NCI-H510A (cell line): ENCODE measurements at regions not wholly inside any gene's neighbourhood (a gene's known extent, or its start where the extent isn't known, plus 50 kb on each side); places are given as distances from the start of the nearest gene placed in this dataset.

Experiments used
- DNase-seq: peaks from one replicate; lab custom pipeline; 2025; lab: John Stamatoyannopoulos, UW

DNA sequence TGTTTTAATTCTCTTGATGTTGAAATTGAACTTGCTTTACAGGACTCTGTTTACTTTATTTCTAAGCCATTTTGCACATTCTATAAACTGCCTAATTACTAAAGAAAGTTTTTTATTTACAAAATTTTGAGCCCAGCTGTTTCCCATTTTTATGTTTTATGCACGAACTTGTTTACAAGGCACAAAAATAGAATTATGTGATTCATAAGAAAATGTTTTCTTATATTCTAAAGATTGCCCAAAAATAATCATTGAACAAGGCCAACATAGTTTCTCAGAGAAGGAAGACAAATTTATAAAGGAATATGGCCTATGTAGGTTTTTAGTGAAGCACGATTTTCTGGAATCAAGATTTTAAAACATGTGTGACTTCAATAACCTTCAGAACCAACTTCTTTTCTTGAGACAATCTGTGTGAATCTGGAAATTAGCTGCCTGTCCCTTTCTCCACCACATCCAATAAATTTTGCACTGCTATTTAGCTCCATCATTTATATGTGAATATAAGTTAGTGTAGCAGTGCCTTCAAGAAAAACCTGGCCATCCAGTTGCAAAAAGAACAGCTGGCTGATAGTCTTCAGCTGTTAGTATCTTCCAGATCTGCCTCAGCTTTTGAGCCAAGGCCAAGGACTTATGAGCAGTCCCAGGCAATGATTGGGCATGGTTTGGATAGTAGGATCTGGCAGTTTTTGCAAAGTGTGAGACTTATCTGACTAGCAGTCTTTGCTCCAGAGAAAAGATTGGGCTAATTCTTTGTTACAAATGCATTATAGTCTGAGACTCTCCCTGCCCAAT, 253.2 kb upstream of the COL3A1 start:
- no peak for DNase-seq

DNA sequence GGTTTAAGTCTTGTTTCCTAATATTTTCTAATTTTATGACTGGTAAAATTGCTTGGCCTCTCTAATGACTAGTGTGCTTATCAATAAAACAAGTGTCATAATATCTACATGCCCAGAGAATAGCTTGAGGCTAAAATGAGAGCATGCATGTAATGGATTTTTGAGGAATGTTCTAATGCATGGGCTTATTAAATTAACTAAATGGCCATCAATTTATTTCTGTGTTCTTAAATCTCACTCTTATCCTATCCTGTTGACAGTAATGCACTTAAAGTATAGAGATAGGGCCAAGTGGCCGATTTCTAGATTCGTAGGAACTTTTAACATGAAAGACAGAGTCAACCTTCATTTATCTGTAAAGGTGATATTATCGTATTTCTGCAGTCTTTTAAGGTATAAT, 252.4 kb upstream of the COL3A1 start:
- no peak for DNase-seq

DNA sequence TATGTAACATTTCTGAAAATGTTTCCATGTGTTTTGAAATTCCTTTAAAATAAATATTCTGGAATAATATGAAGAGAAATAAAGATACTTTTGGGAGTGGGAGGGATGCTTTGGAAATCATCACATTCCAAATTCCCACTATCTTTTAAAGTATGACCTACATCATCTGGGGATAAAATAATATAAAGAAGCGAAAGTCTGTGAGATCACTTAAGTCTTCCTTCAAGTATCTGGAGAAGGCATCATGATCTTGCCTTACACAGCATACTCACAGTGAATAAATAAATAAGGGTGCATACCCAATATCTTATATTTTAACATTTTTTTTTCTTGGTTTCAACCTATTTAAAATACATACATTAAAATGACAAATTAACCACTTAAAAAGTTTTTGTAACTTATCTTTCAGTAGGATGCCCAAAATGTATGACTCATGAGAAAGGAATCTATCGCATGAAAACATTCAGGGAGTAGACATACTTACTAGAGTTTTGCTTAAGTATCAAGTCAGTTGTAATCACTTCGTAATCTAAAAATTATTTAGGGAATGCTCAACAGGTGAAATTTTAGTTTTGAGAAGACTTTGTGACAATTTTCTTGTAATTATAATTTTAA, 248.3 kb upstream of the COL3A1 start:
- DNase-seq: no peak

DNA sequence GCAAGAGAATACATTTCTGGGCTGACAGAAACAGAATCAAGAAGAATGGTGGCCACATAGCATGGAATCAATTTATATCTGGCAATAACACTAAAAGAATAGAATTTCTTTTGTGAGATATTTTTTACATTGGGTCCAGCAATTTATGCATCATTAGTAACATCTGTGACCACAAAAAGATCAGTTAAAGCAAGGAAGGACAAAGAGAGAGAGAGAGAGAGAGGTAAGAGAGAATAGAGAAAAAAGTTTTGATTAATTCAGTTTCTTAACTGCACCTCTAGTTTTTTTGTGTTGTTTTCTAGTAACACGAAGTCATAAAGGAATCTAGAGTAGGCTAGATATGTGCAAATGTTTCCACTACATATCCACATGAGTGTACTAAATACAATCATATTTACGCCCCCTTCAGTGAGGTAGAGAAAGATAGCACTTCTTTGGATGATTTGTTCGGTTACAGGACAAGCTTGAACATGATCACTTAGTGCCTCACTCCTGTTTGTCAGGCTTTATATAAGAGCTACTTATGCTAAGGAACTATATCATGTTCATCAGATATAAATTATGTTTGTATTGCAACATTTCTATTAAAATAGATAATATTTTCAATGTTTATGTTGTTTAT, 247.4 kb upstream of the COL3A1 start:
- no peak for DNase-seq

DNA sequence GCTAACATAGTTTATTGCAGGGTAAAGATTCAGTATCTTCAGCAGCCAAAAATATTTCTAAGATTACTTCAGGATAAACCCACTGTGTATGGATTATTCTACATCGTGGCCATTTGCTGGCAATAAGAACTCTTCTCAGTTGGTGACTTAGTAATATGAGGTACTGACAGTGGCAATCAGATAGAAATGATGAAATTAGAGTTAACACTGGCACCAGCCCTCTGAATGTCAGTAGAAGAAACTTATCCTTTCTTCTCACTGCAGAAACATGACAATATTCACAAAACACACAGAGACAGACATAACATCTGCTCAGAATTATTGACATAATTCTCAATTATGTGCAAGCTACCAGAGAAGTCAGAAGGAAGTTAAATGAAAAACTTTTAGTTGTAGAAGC, 246.3 kb upstream of the COL3A1 start:
- no peak for DNase-seq

DNA sequence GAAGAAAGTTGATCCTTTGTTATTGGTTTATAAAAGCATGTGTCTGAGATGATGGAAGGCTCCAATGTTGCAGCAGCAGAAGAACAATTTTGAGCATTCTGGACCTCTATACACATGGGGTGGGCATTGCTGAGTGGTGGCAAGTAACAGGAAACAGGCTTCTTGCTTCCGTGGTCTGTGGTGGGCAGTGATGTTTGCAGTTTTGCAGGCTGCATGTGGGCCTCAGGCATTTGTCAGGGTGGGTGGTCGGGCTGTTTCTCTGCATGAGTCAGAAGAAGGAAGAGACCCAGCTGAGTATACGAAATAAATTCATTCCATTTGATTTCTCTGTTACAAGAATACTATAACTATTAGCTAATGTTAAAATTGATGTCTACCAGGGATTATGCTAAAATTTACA, 239.5 kb upstream of the COL3A1 start:
- no peak for DNase-seq

DNA sequence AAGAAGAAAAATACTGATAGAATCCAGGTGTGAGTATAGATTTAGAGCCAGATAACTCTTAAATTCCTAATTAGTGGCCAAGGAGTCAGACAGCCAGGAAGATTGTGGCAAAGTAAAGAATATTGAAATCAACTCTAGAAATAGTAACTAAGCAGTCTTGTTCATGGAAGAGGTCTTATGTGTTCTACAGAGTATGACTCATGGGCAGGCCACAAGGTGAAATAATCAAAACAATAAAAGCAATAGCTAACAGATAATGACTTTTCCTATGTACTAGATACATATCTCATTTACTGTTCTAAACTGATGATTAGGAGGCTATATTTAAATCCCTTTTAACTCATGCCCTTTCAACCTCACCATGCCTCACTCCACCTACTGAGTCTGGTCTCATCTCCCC, 227.4 kb upstream of the COL3A1 start:
- DNase-seq: no peak

DNA sequence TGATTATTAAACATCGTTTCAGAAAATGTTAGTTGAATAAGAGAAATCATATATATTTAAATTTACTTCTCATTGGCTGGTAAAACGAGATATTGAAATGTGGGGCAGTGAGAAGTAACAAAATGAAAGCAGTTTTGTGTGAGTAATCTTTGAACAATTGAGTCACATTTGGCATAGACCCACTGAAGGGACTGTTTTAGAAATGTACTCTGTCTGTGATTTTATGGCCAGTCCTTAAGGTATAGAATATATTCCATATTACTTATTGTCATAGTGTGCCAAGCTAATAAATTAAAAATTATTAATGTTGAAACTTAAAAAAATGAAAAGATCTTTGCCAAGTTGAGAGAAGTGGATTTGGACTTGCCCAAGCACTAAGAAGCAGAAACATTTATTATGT, 222.4 kb upstream of the COL3A1 start:
- no peak for DNase-seq

DNA sequence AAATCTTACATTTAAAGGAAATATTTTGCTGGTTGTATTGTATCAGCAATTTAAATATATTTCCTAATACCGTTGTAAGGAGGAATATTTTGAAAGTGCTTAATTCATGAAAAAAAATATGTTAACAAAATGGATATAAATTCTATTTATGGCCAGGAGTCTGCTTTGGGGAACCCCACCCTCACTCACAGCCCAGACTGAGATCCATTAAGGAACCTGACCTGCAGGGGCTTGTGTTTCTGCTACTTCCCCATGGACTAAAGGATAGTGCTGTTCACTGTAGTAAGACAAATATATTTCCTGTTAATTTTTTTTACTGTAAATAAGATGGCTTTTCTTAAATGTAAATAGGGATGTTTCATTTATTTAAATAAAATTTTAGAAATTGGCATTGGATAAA, 221.9 kb upstream of the COL3A1 start:
- DNase-seq: no peak

DNA sequence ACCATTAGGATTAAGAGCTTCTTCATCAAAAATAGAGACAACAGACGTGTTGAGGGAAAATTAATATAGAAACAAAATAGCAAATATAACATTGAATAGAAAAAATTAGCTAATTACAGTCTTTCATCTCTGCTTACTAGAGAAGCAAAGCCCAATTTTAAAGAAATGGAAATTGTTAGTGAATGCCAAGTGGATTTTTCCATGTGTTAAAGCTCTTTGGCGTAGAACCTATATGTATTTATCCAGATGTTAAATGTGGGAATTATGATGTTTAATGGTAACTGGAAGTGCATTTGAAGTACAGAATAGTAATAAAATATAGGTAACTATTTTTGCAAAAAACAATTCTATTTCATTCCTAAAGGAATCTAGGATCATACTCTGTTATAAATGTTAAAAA, 212.0 kb upstream of the COL3A1 start:
- DNase-seq: no peak

DNA sequence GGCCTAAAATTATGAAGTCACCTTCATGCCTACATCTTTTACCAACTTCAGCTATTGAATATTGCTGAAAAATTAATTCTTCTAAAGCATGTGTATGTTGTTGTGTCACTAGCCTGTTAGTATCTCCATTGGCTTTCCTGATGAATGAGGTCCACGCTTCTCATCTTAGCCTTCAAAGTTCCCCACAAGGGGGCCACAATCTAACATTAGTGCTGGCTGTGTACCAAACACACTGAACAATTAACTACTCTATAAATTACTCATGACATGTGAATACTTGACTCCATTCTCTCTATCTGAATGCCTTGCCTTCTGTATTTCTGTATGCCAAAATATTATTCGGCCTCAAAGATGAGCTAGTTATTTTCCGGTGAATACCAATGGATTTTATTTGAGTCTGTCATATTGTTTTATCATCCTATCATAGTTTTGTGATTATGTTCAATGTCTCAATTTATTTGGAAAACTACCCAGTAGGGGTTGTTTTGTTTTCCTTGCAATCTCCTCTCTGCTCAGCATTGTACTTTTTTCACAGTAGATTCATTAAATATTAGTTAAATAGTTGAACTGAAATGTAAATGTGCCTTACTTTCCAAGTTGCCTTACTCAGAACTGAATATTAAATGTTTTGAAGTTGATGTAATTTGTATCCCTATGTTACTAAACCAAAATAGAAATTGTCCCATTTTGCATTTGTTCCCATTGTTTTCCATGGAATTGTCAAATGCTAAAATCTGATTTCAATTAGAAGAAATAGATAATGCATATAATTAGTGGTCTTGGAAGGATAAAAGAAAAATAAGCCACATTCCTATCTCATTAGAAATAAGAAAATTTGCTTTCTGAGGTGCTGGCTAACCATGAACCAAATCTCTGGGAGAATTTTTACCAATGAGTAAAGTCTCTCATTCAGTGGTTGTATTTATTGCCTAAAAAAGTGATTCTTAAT, 208.4 kb upstream of the COL3A1 start:
- no peak for DNase-seq

DNA sequence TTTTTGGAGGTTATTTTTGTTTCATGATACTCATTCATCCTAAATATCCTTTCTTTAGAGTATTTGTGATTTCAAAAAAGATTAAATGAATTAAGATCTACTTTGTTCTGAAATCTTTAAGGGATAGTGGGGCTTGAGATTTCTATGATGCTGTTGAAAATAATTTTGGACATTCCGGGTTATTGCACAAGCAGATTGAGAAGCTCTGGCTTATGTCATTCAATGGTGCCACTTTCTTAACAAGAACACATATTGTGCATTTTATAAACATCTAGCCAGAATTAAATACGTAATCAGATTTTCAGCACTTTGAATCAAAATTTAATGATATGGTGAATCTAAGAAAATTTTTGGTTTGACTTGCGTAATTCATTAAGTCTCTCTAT, 207.7 kb upstream of the COL3A1 start:
- no peak for DNase-seq

DNA sequence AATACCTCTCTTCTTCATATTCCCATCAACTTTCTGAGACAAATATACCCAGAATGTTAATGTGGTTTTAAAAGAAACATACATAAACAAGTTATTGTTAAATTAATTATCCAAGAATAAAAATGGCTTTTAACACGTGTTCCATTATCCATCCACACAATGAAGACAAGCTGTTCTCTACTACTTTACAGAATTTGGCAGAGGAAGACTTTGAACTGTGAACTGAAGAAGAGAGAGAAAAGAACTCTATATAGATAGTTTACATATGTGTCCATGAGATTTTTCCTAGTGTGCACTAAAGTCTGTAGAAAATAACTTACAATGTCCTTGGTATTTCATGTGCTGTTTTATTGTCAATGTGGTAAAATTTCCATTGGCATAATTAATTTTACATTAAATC, 207.0 kb upstream of the COL3A1 start:
- DNase-seq: no peak

DNA sequence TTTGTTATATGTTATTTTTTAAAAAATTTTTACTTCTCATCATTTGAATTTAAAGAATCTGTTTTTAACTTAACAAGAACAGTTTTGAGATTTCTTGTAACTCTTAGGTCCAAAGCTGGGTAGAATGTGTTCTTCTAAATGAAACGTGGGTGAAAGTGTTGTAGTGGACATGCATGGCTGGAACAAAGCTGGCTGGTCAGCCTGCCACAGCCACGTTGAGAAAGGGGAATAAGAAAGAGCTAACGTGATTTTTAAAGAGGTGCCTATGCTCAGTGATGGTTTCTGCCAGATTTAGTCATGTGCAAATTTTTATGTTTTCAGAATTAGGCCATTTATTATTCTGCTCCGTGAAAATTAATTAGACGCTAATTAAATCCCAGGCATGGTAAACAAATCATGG, 203.9 kb upstream of the COL3A1 start:
- DNase-seq: no peak

DNA sequence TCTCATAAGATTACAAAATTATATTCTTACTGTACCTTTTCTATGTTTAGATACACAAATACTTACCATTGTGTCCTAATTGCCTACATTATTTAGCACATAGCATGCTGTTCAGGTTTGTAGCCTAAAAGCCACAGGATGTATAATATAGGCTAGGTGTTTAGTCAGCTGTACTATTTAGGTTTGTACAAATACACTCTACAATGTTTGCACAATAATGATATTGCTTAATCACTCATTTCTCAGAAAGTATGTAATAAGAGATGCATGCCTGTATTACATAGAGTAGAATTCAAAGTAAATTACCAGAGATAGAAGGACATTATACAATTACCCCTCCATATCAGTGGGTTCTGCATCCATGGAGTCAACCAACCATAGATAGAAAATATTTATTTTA, 201.1 kb upstream of the COL3A1 start:
- peak; percentile 13 for DNase-seq

DNA sequence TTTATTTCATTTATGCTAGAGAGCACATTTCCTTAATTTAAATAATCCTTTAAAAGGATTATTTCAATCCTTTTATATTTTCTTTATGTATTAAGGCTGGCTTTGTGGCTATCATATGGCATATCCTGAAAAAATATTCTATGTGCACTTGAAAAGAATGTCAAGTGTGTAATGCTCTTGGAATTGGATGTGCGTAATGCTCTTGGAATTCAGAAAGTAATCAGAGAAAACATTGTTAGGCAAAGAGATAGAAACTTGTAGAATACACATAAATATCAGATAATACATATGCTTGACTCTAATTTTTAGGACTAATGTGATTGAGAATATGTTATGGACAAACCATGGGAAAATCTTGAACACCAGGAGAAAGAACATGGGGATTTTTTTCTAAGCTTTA, 197.5 kb upstream of the COL3A1 start:
- no peak for DNase-seq

DNA sequence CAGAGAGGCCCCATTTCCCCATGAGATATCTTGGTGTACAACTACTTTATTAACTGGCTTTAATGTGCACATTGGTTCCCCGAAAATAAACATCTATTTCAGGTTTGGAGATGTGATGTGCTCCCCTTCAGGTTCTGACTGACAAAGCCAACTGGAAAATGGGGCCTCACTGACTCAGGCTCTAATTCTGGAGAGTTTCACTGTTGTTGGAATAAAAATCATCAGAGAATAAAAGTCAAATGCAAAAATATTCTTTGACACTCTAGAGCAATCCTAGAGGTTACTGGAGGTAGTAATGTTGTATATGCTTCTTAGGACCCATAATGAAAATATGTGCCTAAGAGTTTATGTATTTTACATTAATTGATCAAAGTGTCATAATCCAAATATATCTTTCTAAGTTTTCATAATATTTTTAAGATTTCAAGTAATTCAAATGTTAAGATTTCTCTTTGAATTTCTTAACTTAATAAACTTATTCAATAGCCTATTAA, 189.9 kb upstream of the COL3A1 start:
- no peak for DNase-seq

DNA sequence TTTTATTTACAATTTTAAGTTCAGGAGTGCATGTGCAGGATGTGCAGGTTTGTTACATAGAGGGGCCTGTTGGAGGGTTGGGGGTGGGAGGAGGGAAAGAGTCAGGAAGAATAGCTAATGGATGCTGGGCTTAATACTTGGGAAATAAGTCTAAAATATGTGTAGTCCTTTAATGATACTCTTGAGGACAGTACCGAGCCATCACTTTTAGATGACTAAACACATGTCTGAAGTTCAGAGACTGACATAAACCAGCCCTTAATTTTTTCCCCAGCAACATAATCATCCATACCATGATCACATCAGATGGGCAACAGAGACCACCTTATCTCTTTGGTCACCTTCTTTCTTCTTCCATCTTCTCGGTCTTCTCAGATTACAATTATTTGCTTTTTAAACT, 189.1 kb upstream of the COL3A1 start:
- DNase-seq: no peak

DNA sequence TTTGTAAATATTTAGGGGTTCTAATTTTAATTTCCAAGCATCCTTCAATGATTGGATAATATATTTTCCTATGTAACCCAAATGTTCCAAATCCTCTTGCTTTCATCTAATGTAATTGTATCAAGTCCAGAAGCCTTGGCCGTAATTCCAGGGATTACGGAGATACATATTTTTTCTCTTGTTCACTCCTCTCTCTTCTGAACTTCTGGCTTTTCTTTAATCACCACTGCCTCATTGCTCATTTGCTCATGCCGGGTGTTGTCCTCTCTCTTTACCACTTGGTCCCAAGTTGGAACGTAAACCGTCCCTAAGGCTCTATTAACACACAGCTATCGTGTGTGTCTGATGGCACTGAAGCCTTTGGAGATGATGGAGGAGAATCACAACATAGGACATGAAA, 188.7 kb upstream of the COL3A1 start:
- no peak for DNase-seq

DNA sequence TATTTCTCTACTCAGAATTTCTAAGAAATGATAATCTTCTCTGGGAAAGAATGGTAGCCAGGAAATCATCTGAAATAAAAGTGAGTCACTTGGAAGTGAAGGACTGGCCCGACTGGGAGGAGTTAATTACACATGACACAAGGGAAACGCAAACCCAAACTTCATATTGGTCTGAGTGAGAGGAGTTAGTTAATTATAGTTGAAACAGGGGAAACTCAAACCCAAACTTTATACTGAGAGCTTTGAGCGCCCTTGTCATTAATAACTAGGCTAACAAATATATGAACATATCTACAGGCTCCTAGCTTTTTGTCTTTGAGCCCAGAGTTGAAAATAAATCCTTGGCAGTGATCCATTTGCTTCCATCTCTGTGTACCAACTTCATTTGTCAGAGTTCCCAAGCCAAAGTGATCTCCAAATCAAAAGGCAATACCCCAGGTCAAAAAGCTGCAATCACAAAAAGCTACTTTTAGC, 187.8 kb upstream of the COL3A1 start:
- no peak for DNase-seq

DNA sequence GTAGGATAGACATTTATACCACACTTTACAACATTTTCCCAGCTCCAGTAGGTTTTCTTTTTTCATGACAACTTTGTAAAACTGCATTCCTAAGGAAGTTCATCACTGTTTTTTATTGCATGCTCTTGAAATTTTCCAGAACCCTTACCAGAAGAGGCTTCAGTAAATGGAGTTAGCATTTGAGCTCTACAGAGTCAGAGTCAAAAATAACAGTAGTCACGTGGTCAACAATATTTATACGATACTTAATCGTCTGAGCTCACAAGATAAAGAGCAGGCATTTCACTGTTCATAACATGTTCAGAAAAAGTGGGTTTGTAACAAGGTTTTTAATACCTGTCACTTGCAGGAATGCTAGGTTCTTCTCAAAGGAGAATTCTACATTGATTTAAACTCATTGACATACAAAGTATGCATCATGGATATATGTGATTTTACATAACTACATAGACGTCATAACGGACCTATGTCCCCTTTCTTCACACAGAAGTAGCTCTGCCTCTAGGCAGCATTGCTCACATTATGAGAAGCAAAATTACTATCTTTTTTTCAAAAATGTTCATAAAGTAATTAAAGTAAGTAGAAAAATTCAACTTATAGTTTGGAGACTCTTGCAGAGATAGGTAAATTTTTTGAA, 187.0 kb upstream of the COL3A1 start:
- DNase-seq: no peak
